WTC11 (cell line): ENCODE measurements at regions not wholly inside any gene's neighbourhood (a gene's known extent, or its start where the extent isn't known, plus 50 kb on each side); places are given as distances from the start of the nearest gene placed in this dataset.
A peak's percentile ranks its signal among the peaks of the same experiment; 100 is the strongest.

Experiments used
- ATAC-seq: fragments of 200-7000 bp; cut with Tn5 transposase; 2 replicates; pipeline ENCODE4 v1.10.0; 2021; ENCODE audit warnings: mild to moderate bottlenecking, moderate library complexity
- CTCF ChIA-PET: fragments of 300-600 bp; sonication (Branson Sonifier 250); formaldehyde crosslinking; loops from one replicate; lab custom pipeline; 2021; ENCODE audit warnings: antibody characterized with exemption; lab: Charles Lee
- POLR2A ChIA-PET: fragments of 350-600 bp; sonication (Branson Sonifier 250); formaldehyde crosslinking; loops from one replicate; lab custom pipeline; 2021; ENCODE audit warnings: antibody characterized with exemption; lab: Charles Lee
- DNase-seq: peaks from one replicate; pipeline ENCODE4 v3.0.0; 2021; ENCODE audit warnings: low spot score
- H3K27ac Mint-ChIP-seq: 2 replicates; pipeline ENCODE4 v1.8.0; 2021; ENCODE audit warnings: mixed read lengths
- H3K27me3 Mint-ChIP-seq: 2 replicates; pipeline ENCODE4 v1.8.0; 2021; ENCODE audit warnings: low read depth, mild to moderate bottlenecking, moderate library complexity, mixed read lengths
- H3K36me3 Mint-ChIP-seq: 2 replicates; pipeline ENCODE4 v1.8.0; 2021; ENCODE audit warnings: mixed read lengths
- H3K4me1 Mint-ChIP-seq: 2 replicates; pipeline ENCODE4 v1.8.0; 2022; ENCODE audit warnings: mixed read lengths
- H3K4me3 Mint-ChIP-seq: 2 replicates; pipeline ENCODE4 v1.8.0; 2021; ENCODE audit warnings: mild to moderate bottlenecking, moderate library complexity, mixed read lengths
- H3K9me3 Mint-ChIP-seq: 2 replicates; pipeline ENCODE4 v1.8.0; 2021; ENCODE audit warnings: mixed read lengths
- ATF1 ChIP-seq: sonication (generic); formaldehyde crosslinking; IDR thresholded peaks from 2 replicates; pipeline ENCODE4 v1.8.1; 2023; ENCODE audit warnings: mild to moderate bottlenecking, moderate library complexity, missing genetic modification reagents
- E2F4 ChIP-seq: sonication (generic); formaldehyde crosslinking; IDR thresholded peaks from 2 replicates; pipeline ENCODE4 v1.8.1; 2022; ENCODE audit warnings: low read depth, mild to moderate bottlenecking, moderate library complexity, missing genetic modification reagents, borderline replicate concordance
- E2F5 ChIP-seq: sonication (generic); formaldehyde crosslinking; IDR thresholded peaks from 2 replicates; pipeline ENCODE4 v1.8.1; 2022; ENCODE audit warnings: mild to moderate bottlenecking, moderate library complexity, missing genetic modification reagents
- FOXJ3 ChIP-seq: sonication (generic); formaldehyde crosslinking; IDR thresholded peaks from 2 replicates; pipeline ENCODE4 v1.9.0; 2021; ENCODE audit warnings: missing genetic modification reagents, mild to moderate bottlenecking, borderline replicate concordance
- HMGA2 ChIP-seq: fragments of 250-450 bp; sonication (Bioruptor Pico); IDR thresholded peaks from 2 replicates; pipeline ENCODE4 v1.4.0; 2021; ENCODE audit warnings: mild to moderate bottlenecking, moderate library complexity
- NR3C1 ChIP-seq: sonication (generic); formaldehyde crosslinking; conservative IDR thresholded peaks from 2 replicates; pipeline ENCODE4 v1.8.1; 2023; ENCODE audit warnings: low read depth, mild to moderate bottlenecking, missing genetic modification reagents
- SOX15 ChIP-seq: fragments of 250-450 bp; sonication (Bioruptor Pico); IDR thresholded peaks from 2 replicates; pipeline ENCODE4 v1.9.0; 2021; ENCODE audit warnings: mild to moderate bottlenecking
- STAT6 ChIP-seq: sonication (generic); formaldehyde crosslinking; conservative IDR thresholded peaks from 2 replicates; pipeline ENCODE4 v1.8.1; 2023; ENCODE audit warnings: mild to moderate bottlenecking, low read depth, missing genetic modification reagents, moderate library complexity
- USF1 ChIP-seq: sonication (generic); formaldehyde crosslinking; IDR thresholded peaks from 2 replicates; pipeline ENCODE4 v1.8.0; 2022; ENCODE audit warnings: mild to moderate bottlenecking, missing genetic modification reagents
- ZNF396 ChIP-seq: fragments of 250-450 bp; sonication (Bioruptor Pico); IDR thresholded peaks from 2 replicates; pipeline ENCODE4 v1.8.0; 2021; ENCODE audit warnings: mild to moderate bottlenecking, moderate library complexity, borderline replicate concordance
- ZNF671 ChIP-seq: fragments of 250-450 bp; sonication (Bioruptor Pico); IDR thresholded peaks from 2 replicates; pipeline ENCODE4 v1.8.0; 2021; ENCODE audit warnings: mild to moderate bottlenecking
- TF ChIP-seq, protein P1 (sequence below): sonication (generic); formaldehyde crosslinking; IDR thresholded peaks from 2 replicates; pipeline ENCODE4 v1.8.0; 2023; ENCODE audit warnings: mild to moderate bottlenecking, missing genetic modification reagents
- TF ChIP-seq, protein P2 (sequence below): fragments of 250-450 bp; sonication (Bioruptor Pico); conservative IDR thresholded peaks from 2 replicates; pipeline ENCODE4 v1.9.0; 2021; ENCODE audit warnings: mild to moderate bottlenecking
- TF ChIP-seq, protein P3 (sequence below): fragments of 250-450 bp; sonication (Bioruptor Pico); IDR thresholded peaks from 2 replicates; pipeline ENCODE4 v2.1.2; 2022; ENCODE audit warnings: mild to moderate bottlenecking, moderate library complexity
- TF ChIP-seq, protein P4 (sequence below): sonication (generic); formaldehyde crosslinking; IDR thresholded peaks from 2 replicates; pipeline ENCODE4 v1.8.0; 2022; ENCODE audit warnings: mild to moderate bottlenecking, missing genetic modification reagents

DNA sequence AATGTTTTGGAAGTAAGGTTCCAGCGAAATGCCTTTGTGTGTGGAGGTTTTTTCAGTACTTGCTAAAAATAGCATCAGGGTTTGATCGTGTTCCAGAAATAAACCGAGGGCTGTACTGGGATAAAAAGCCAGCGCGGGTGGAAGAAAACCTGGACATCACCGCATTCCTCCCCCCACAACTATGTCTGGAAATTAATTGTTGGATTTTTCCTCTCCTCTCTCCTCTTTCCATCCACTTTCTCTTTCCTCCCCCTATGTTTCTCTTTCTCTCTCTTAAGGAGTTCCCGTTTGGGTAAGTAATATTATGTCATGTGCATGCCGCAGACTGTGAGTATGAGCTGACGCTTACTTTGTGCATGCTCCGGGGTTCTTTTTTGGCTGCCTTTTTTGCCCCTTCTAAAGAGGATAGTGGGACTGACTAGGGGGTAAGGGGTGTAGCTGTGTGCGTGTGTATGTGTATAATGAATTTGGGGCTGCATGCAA is 104.2 kb upstream of the HSD17B12 start (continued):
- TF ChIP-seq, protein P1, sequence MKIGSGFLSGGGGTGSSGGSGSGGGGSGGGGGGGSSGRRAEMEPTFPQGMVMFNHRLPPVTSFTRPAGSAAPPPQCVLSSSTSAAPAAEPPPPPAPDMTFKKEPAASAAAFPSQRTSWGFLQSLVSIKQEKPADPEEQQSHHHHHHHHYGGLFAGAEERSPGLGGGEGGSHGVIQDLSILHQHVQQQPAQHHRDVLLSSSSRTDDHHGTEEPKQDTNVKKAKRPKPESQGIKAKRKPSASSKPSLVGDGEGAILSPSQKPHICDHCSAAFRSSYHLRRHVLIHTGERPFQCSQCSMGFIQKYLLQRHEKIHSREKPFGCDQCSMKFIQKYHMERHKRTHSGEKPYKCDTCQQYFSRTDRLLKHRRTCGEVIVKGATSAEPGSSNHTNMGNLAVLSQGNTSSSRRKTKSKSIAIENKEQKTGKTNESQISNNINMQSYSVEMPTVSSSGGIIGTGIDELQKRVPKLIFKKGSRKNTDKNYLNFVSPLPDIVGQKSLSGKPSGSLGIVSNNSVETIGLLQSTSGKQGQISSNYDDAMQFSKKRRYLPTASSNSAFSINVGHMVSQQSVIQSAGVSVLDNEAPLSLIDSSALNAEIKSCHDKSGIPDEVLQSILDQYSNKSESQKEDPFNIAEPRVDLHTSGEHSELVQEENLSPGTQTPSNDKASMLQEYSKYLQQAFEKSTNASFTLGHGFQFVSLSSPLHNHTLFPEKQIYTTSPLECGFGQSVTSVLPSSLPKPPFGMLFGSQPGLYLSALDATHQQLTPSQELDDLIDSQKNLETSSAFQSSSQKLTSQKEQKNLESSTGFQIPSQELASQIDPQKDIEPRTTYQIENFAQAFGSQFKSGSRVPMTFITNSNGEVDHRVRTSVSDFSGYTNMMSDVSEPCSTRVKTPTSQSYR (CRISPR knock-in tag): no peak
- TF ChIP-seq HMGA2 (CRISPR knock-in tag) (no peak), ZNF396 (CRISPR knock-in tag) (no peak), FOXJ3 (CRISPR knock-in tag) (no peak), USF1 (CRISPR knock-in tag) (no peak), STAT6 (CRISPR knock-in tag) (no peak), ZNF671 (no peak)
- TF ChIP-seq, protein P2, sequence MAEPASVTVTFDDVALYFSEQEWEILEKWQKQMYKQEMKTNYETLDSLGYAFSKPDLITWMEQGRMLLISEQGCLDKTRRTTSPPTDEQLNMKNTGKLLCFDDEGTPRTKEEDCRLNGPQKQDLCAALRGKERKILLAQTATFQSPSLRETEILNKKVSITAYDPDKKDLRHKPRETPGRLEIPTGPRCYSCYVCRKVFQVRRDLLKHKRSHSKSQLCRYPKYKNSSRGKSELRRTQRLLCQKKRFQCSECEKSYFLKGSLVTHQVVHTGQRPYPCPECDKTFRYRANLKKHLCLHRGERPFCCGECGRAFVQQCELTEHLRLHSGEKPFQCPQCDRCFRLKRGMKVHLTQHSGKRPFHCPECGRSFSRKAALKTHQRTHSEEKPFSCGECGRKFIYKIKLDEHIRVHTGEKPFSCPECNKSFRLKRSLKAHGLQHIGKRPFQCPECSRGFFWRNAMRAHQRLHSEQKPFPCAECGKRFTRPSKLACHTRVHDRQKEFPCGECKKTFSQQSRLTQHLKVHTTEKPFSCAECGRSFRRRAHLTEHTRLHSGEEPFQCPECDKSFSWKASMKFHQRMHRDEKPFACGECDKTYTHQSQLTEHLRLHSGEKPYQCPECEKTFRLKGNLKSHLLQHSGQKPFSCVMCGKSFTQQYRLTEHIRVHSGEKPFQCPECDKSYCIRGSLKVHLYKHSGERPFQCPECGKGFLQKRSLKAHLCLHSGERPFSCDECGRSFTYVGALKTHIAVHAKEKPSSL (CRISPR knock-in tag): no peak
- TF ChIP-seq, protein P3, sequence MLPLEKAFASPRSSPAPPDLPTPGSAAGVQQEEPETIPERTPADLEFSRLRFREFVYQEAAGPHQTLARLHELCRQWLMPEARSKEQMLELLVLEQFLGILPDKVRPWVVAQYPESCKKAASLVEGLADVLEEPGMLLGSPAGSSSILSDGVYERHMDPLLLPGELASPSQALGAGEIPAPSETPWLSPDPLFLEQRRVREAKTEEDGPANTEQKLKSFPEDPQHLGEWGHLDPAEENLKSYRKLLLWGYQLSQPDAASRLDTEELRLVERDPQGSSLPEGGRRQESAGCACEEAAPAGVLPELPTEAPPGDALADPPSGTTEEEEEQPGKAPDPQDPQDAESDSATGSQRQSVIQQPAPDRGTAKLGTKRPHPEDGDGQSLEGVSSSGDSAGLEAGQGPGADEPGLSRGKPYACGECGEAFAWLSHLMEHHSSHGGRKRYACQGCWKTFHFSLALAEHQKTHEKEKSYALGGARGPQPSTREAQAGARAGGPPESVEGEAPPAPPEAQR (CRISPR knock-in tag): no peak

GRCh38 chr11:43576803-43577521 is 103.6 kb upstream of the HSD17B12 start:
- Mint-ChIP-seq H3K4me1 (peaks cover 43% of the 10 kb centered on the region), H3K4me3 (peak overlapping the region; percentile 72), H3K36me3 (no peaks in the 10 kb centered on the region), H3K9me3 (no peaks in the 10 kb centered on the region), H3K27ac (no peak overlapping the region), H3K27me3 (peaks cover 99% of the 10 kb centered on the region)
- ATAC-seq (peak; percentile 31), DNase-seq (peak; percentile 92)
- POLR2A ChIA-PET: interaction anchor here (0.6 to 1.0 kb wide), 2 partner anchors 103 to 108 kb away, joined by 3 to 4 read pairs; partner anchors contain the start of gene HSD17B12
- CTCF ChIA-PET: interaction anchor here (0.6 to 9.4 kb wide), 27 partner anchors 9 to 517 kb away, joined by 3 to 302 read pairs (median 5); partner anchors contain the start of genes API5 and HSD17B12
- TF ChIP-seq E2F4 (CRISPR knock-in tag) (peak; percentile 73; the same call in 1 of the 2 replicates), SOX15 (CRISPR knock-in tag) (no peak), ZNF396 (CRISPR knock-in tag) (no peak), NR3C1 (CRISPR knock-in tag) (no peak), ATF1 (no peak), E2F5 (CRISPR knock-in tag) (no peak)
- TF ChIP-seq, protein P4, sequence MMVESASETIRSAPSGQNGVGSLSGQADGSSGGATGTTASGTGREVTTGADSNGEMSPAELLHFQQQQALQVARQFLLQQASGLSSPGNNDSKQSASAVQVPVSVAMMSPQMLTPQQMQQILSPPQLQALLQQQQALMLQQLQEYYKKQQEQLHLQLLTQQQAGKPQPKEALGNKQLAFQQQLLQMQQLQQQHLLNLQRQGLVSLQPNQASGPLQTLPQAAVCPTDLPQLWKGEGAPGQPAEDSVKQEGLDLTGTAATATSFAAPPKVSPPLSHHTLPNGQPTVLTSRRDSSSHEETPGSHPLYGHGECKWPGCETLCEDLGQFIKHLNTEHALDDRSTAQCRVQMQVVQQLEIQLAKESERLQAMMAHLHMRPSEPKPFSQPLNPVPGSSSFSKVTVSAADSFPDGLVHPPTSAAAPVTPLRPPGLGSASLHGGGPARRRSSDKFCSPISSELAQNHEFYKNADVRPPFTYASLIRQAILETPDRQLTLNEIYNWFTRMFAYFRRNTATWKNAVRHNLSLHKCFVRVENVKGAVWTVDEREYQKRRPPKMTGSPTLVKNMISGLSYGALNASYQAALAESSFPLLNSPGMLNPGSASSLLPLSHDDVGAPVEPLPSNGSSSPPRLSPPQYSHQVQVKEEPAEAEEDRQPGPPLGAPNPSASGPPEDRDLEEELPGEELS: peak; percentile 92; the same call in 1 of the 2 replicates
